A549 (cell line): ENCODE measurements at regions not wholly inside any gene's neighbourhood (a gene's known extent, or its start where the extent isn't known, plus 50 kb on each side); places are given as distances from the start of the nearest gene placed in this dataset.

Experiments used
- ATAC-seq, 2 experiments: fragments of 200-7000 bp in 1 of 2; fragments of >200 bp in 1 of 2; cut with Nextera tagmentation in 1 of 2; cut with Tn5 transposase in 1 of 2; 3 replicates each; pipeline versions ENCODE4 v1.8.0 to v1.9.1; 2018 to 2020; ENCODE audit warnings: mild to moderate bottlenecking in 1 of 2, moderate library complexity in 1 of 2
- CTCF ChIA-PET: fragments of 300-600 bp; sonication (Branson Sonifier 250); formaldehyde crosslinking; extraction: SDS; loops from one replicate; lab custom pipeline; 2021; ENCODE audit warnings: antibody characterized with exemption, inconsistent platforms; lab: Yijun Ruan, JAX
- POLR2A ChIA-PET: fragments of 350-600 bp; formaldehyde crosslinking; extraction: SDS; loops from one replicate; lab custom pipeline; 2021; ENCODE audit warnings: antibody characterized with exemption, inconsistent platforms; lab: Yijun Ruan, JAX
- DNase-seq, 2 experiments: peaks; one replicate each; pipeline versions ENCODE4 v3.0.0 to v3.0.0-alpha.2; 2011 to 2016; ENCODE audit warnings: low read depth in 1 of 2, low spot score in 1 of 2
- FAIRE-seq: peaks from 2 replicates; lab custom pipeline; 2011; peaks lifted over from hg19 to GRCh38; lab: Jason Lieb, UNC
- H3K27ac ChIP-seq, 2 experiments: fragments of >200 bp; sonication (Bioruptor Twin); formaldehyde crosslinking; 3 replicates each; pipeline ENCODE4 v1.5.1; 2016 to 2017
- H3K4me1 ChIP-seq: fragments of >200 bp; sonication (Bioruptor Twin); formaldehyde crosslinking; 3 replicates; pipeline ENCODE4 v1.6.1; 2016
- H3K4me2 ChIP-seq: fragments of >200 bp; sonication (Bioruptor Twin); formaldehyde crosslinking; 3 replicates; pipeline ENCODE4 v1.6.1; 2016
- H3K4me3 ChIP-seq: fragments of >200 bp; sonication (Bioruptor Twin); formaldehyde crosslinking; 3 replicates; pipeline ENCODE4 v1.5.1; 2016
- H3K9me3 ChIP-seq: fragments of >200 bp; sonication (Bioruptor Twin); formaldehyde crosslinking; 3 replicates; pipeline ENCODE4 v1.6.1; 2016
- BHLHE40 ChIP-seq: IDR thresholded peaks from 2 replicates; pipeline ENCODE4 v1.6.1; 2012; ENCODE audit warnings: low read depth, low read length, inconsistent platforms
- FOSL2 ChIP-seq, 2 experiments: fragments of 450-650 bp in 1 of 2; fragments of >200 bp in 1 of 2; sonication (Bioruptor Twin) in 1 of 2; formaldehyde crosslinking; IDR thresholded peaks; 2 replicates each; pipeline versions ENCODE4 v1.5.0 to v1.6.1; 2016 to 2020; ENCODE audit warnings: mild to moderate bottlenecking in 1 of 2, moderate library complexity in 1 of 2
- FOXS1 ChIP-seq: fragments of 250-450 bp; sonication (Bioruptor Pico); IDR thresholded peaks from 2 replicates; pipeline ENCODE4 v1.5.0; 2020; ENCODE audit warnings: mild to moderate bottlenecking, moderate library complexity
- GATA3 ChIP-seq: IDR thresholded peaks from 2 replicates; pipeline ENCODE4 v1.6.1; 2012; ENCODE audit warnings: borderline replicate concordance
- HDAC2 ChIP-seq: fragments of 200-600 bp; sonication (generic); IDR thresholded peaks from 2 replicates; pipeline ENCODE4 v1.6.1; 2016
- MAFK ChIP-seq: fragments of 450-650 bp; IDR thresholded peaks from 2 replicates; pipeline ENCODE4 v1.6.1; 2014; ENCODE audit not compliant: partially characterized antibody
- MAZ ChIP-seq: fragments of 150-350 bp; IDR thresholded peaks from 2 replicates; pipeline ENCODE4 v1.6.1; 2014; ENCODE audit warnings: antibody characterized with exemption, low read depth, low read length, borderline replicate concordance
- NR3C1 ChIP-seq: fragments of >200 bp; sonication (Bioruptor Twin); formaldehyde crosslinking; IDR thresholded peaks from 3 replicates; pipeline ENCODE4 v1.6.1; 2017
- PHF8 ChIP-seq: fragments of 200-600 bp; sonication (generic); IDR thresholded peaks from 2 replicates; pipeline ENCODE4 v1.6.1; 2016; ENCODE audit warnings: low read depth, mild to moderate bottlenecking, antibody characterized with exemption, moderate library complexity, borderline replicate concordance
- RAD21 ChIP-seq, 2 experiments: fragments of >200 bp in 1 of 2; sonication (Bioruptor Twin) in 1 of 2; formaldehyde crosslinking in 1 of 2; IDR thresholded peaks in 1 of 2; conservative IDR thresholded peaks in 1 of 2; 2 replicates in 1 of 2; 3 replicates in 1 of 2; pipeline ENCODE4 v1.6.1; 2012 to 2018; ENCODE audit warnings: inconsistent platforms in 1 of 2
- RNF2 ChIP-seq: fragments of 200-600 bp; sonication (generic); IDR thresholded peaks from 2 replicates; pipeline ENCODE4 v1.6.1; 2016; ENCODE audit warnings: low read depth, mild to moderate bottlenecking, antibody characterized with exemption, moderate library complexity, borderline replicate concordance
- SREBF2 ChIP-seq: fragments of 450-650 bp; IDR thresholded peaks from 2 replicates; pipeline ENCODE4 v1.6.1; 2014; ENCODE audit warnings: mild to moderate bottlenecking, moderate library complexity
- ZFP36 ChIP-seq: fragments of 450-650 bp; IDR thresholded peaks from 2 replicates; pipeline ENCODE4 v1.6.1; 2014; ENCODE audit warnings: borderline replicate concordance; ENCODE audit not compliant: partially characterized antibody
- WGBS: methylation state at CpG from one replicate; pipeline ENCODE4 v1.1.6; 2017; ENCODE audit errors: missing lambda C conversion rate; 5-methylcytosine and 5-hydroxymethylcytosine counted together
- TF ChIP-seq, protein P1 (sequence below): IDR thresholded peaks from 2 replicates; pipeline ENCODE4 v1.6.1; 2012; ENCODE audit warnings: low read depth, borderline replicate concordance
- TF ChIP-seq, protein P2 (sequence below): fragments of 250-450 bp; sonication (Bioruptor Pico); IDR thresholded peaks from 2 replicates; pipeline ENCODE4 v1.5.0; 2020; ENCODE audit warnings: low read depth, mild to moderate bottlenecking, moderate library complexity
- TF ChIP-seq, protein P3 (sequence below): fragments of 150-350 bp; IDR thresholded peaks from 2 replicates; pipeline ENCODE4 v1.6.1; 2014; ENCODE audit warnings: low read depth, mild to moderate bottlenecking, low read length
- TF ChIP-seq, protein P4 (sequence below): fragments of 200-600 bp; sonication (generic); IDR thresholded peaks from 2 replicates; pipeline ENCODE4 v1.6.1; 2016; ENCODE audit warnings: antibody characterized with exemption, mild to moderate bottlenecking, moderate library complexity
- TF ChIP-seq, protein P5 (sequence below): IDR thresholded peaks from 2 replicates; pipeline ENCODE4 v1.6.1; 2012

DNA sequence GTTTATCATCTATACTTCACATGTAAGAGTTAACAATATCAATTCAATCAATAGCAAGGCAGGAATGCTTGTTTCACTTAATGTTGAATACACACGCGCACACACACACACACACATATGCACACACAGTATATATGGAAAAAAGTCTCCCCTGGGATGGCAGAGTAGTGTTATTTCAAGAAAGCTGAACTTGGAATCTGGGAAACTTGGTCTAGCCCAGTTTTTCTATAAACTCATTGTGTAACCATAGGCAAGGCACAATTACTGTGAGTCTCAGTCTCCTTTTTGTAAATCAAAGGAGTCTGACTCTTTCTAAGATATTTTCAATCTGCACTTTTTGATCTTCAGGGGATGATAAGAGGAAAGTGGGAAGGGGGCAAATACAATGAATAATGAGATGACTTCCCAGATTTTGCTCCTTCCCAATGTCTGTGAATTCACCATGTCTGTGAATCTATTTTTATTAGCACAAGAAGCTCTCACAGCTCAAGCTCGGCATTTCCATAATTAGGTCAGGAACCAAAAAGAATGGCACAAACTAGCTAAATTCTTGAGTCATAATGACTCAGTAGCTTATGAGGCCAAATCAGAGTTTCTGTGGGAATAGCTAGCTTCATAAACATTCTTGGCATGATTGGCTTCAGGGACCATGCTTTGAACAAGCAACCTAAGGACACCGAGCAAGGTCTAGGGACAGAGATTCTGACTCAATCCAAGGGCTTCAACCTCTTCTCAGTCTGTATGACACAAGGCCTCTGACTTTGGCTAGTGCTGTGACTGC is 227.4 kb upstream of the DCBLD2 start:
- TF ChIP-seq FOSL2 (IDR thresholded peaks at IDR 0.05) (no peak), FOSL2 (CRISPR knock-in tag; IDR thresholded peaks at IDR 0.05) (0 out of 2 replicates have a peak, but pooled peaks have one; percentile 14), PHF8 (no peak)
- H3K4me1 ChIP-seq, result peaks cover 8% of the 10 kb centered on the region; the same call in 2 of the 3 replicates
- CTCF ChIA-PET, result interaction anchor here (0.8 kb wide), 1 partner anchor 106 kb away, joined by 3 read pairs; no protein-coding TSS in a partner anchor
- peak overlapping the region; percentile 34; the same call in 2 of the 3 replicates for H3K4me2 ChIP-seq
- ATAC-seq (peak; percentile 36 to 71; a peak in 3 of 6 replicates), DNase-seq (peak in 1 of 2 experiments; percentile 23), FAIRE-seq (no peak)
- WGBS, result 20% methylated on average over 4 of the region's 4 CpGs
- POLR2A ChIA-PET, result no interaction called here
- no peak overlapping the region for H3K4me3 ChIP-seq
- H3K27ac ChIP-seq, result no peak overlapping the region
- H3K9me3 ChIP-seq, result no peaks in the 10 kb centered on the region

DNA sequence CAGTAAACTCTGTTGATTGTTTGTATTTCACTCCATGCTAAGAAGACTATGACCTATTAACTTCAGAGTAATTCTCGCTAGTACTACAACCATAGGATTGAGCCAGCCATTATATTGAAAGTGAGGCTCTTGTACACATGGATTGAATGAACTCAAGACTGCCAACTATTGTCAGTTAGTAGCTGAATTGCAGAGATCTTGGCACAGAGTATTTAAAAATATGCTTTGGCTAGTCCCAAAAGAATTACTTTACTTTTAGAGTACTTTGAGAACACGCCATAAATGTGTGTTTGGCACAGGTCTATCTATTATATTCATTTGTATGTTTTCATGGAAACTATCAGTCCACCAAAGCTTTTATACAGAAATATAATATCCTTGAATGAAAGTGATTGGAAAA is 226.7 kb upstream of the DCBLD2 start:
- FAIRE-seq, result peak; percentile 18
- DNase-seq, result no peak
- CTCF ChIA-PET, result interaction anchor here (0.8 kb wide), 1 partner anchor 105 kb away, joined by 3 read pairs; no protein-coding TSS in a partner anchor

More for the DNA sequence above, 226.7 kb upstream of the DCBLD2 start:
- ATAC-seq, result no peak
- H3K4me3 ChIP-seq, result no peak overlapping the region
- H3K9me3 ChIP-seq, result no peaks in the 10 kb centered on the region
- TF ChIP-seq BHLHE40 (no peak), FOXS1 (CRISPR knock-in tag) (no peak), MAFK (no peak), GATA3 (no peak), NR3C1 (no peak), RNF2 (no peak), FOSL2 (IDR thresholded peaks at IDR 0.05) (no peak), FOSL2 (CRISPR knock-in tag; IDR thresholded peaks at IDR 0.05) (no peak), ZFP36 (no peak), MAZ (no peak), RAD21 (conservative IDR thresholded peaks at IDR 0.05 in 1 of 2, IDR thresholded peaks at IDR 0.05 in 1 of 2) (no peak), SREBF2 (no peak), HDAC2 (no peak)
- TF ChIP-seq, protein P1, sequence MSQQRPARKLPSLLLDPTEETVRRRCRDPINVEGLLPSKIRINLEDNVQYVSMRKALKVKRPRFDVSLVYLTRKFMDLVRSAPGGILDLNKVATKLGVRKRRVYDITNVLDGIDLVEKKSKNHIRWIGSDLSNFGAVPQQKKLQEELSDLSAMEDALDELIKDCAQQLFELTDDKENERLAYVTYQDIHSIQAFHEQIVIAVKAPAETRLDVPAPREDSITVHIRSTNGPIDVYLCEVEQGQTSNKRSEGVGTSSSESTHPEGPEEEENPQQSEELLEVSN, result no peak
- TF ChIP-seq, protein P2, sequence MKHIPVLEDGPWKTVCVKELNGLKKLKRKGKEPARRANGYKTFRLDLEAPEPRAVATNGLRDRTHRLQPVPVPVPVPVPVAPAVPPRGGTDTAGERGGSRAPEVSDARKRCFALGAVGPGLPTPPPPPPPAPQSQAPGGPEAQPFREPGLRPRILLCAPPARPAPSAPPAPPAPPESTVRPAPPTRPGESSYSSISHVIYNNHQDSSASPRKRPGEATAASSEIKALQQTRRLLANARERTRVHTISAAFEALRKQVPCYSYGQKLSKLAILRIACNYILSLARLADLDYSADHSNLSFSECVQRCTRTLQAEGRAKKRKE (CRISPR knock-in tag), result no peak
- TF ChIP-seq, protein P3, sequence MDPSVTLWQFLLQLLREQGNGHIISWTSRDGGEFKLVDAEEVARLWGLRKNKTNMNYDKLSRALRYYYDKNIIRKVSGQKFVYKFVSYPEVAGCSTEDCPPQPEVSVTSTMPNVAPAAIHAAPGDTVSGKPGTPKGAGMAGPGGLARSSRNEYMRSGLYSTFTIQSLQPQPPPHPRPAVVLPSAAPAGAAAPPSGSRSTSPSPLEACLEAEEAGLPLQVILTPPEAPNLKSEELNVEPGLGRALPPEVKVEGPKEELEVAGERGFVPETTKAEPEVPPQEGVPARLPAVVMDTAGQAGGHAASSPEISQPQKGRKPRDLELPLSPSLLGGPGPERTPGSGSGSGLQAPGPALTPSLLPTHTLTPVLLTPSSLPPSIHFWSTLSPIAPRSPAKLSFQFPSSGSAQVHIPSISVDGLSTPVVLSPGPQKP, result no peak
- TF ChIP-seq, protein P4, sequence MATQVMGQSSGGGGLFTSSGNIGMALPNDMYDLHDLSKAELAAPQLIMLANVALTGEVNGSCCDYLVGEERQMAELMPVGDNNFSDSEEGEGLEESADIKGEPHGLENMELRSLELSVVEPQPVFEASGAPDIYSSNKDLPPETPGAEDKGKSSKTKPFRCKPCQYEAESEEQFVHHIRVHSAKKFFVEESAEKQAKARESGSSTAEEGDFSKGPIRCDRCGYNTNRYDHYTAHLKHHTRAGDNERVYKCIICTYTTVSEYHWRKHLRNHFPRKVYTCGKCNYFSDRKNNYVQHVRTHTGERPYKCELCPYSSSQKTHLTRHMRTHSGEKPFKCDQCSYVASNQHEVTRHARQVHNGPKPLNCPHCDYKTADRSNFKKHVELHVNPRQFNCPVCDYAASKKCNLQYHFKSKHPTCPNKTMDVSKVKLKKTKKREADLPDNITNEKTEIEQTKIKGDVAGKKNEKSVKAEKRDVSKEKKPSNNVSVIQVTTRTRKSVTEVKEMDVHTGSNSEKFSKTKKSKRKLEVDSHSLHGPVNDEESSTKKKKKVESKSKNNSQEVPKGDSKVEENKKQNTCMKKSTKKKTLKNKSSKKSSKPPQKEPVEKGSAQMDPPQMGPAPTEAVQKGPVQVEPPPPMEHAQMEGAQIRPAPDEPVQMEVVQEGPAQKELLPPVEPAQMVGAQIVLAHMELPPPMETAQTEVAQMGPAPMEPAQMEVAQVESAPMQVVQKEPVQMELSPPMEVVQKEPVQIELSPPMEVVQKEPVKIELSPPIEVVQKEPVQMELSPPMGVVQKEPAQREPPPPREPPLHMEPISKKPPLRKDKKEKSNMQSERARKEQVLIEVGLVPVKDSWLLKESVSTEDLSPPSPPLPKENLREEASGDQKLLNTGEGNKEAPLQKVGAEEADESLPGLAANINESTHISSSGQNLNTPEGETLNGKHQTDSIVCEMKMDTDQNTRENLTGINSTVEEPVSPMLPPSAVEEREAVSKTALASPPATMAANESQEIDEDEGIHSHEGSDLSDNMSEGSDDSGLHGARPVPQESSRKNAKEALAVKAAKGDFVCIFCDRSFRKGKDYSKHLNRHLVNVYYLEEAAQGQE, result no peak
- TF ChIP-seq, protein P5, sequence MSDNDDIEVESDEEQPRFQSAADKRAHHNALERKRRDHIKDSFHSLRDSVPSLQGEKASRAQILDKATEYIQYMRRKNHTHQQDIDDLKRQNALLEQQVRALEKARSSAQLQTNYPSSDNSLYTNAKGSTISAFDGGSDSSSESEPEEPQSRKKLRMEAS, result no peak
- H3K4me1 ChIP-seq, result peaks cover 8% of the 10 kb centered on the region; the same call in 2 of the 3 replicates
- 62% methylated on average over 2 of the region's 2 CpGs for WGBS
- POLR2A ChIA-PET, result no interaction called here
- no peak overlapping the region for H3K4me2 ChIP-seq
- H3K27ac ChIP-seq, result no peak overlapping the region
